NCI-H2107 treated with DMSO at 0.1 percent for 48 hours (cell line): ENCODE measurements at regions not wholly inside any gene's neighbourhood (a gene's known extent, or its start where the extent isn't known, plus 50 kb on each side); places are given as distances from the start of the nearest gene placed in this dataset.

ENCODE experiments used
- DNase-seq: peaks from one replicate; lab custom pipeline; 2025; ENCODE audit not compliant: unreplicated experiment; lab: John Stamatoyannopoulos, UW

- no peak for DNase-seq
These were observed 219.8 kb downstream of the ERMARD start for GRCh38 chr6:169971081-169971861.

- DNase-seq, result no peak
These were observed 219.0 kb downstream of the ERMARD start for GRCh38 chr6:169970306-169970988.

- DNase-seq, result no peak
These were observed 218.1 kb downstream of the ERMARD start for GRCh38 chr6:169969372-169970099.

GRCh38 chr6:169968541-169969270 is 217.3 kb downstream of the ERMARD start:
- DNase-seq, result no peak

- no peak for DNase-seq
These were observed 216.3 kb downstream of the ERMARD start for GRCh38 chr6:169967687-169968086.

GRCh38 chr6:169966312-169967181 is 215.1 kb downstream of the ERMARD start:
- DNase-seq, result no peak

GRCh38 chr6:169965657-169966311 is 214.4 kb downstream of the ERMARD start:
- DNase-seq, result no peak

- DNase-seq, result no peak
These were observed 213.8 kb downstream of the ERMARD start for GRCh38 chr6:169965239-169965638.

GRCh38 chr6:169964486-169965180 is 213.2 kb downstream of the ERMARD start:
- no peak for DNase-seq

GRCh38 chr6:169963581-169964297 is 212.3 kb downstream of the ERMARD start:
- DNase-seq, result no peak

- no peak for DNase-seq
These were observed 211.4 kb downstream of the ERMARD start for GRCh38 chr6:169962604-169963469.

GRCh38 chr6:169961772-169962561 is 210.5 kb downstream of the ERMARD start:
- no peak for DNase-seq

- DNase-seq, result no peak
These were observed 209.6 kb downstream of the ERMARD start for GRCh38 chr6:169960886-169961611.

- DNase-seq, result no peak
These were observed 209.1 kb downstream of the ERMARD start for GRCh38 chr6:169960521-169960885.

GRCh38 chr6:169960003-169960344 is 208.6 kb downstream of the ERMARD start:
- no peak for DNase-seq
